ENCODE measurements at regions not wholly inside any gene's neighbourhood (a gene's known extent, or its start where the extent isn't known, plus 50 kb on each side); places are given as distances from the start of the nearest gene placed in this dataset.

- in situ Hi-C loops (cut with MboI), result no loop called here
- no peak overlapping the region for H3K9ac ChIP-seq
- TF ChIP-seq EZH2 (IDR thresholded peaks at IDR 0.05; ENCODE audit: insufficient read depth, poor library complexity, severe bottlenecking) (no peak), EZH2phosphoT487 (IDR thresholded peaks at IDR 0.05; ENCODE audit: insufficient read depth, low read depth) (no peak)
- H3F3A ChIP-seq (ENCODE audit: insufficient read depth), result no peaks in the 10 kb centered on the region
- H3K9me2 ChIP-seq (ENCODE audit: insufficient read depth), result no peaks in the 10 kb centered on the region
- H3K4me1 ChIP-seq (ENCODE audit: insufficient read depth), result no peaks in the 10 kb centered on the region
- H3K4me3 ChIP-seq, result no peak overlapping the region
- no peak for DNase-seq
- no peaks in the 10 kb centered on the region for H3K36me3 ChIP-seq (ENCODE audit: low read depth)
- 27 to 29% methylated on average over 5 of the region's 5 CpGs for WGBS, 2 experiments (ENCODE audit: low coverage in 1 of 2, low lambda C conversion rate in 2 of 2, missing lambda C conversion rate in 2 of 2)
- no peaks in the 10 kb centered on the region for H3K9me3 ChIP-seq (ENCODE audit: low read depth)
- H2AFZ ChIP-seq, result no peak overlapping the region
- H3K4me2 ChIP-seq (ENCODE audit: unreplicated experiment), result no peak overlapping the region
- H4K20me1 ChIP-seq (ENCODE audit: insufficient read depth), result no peaks in the 10 kb centered on the region
- H3K79me2 ChIP-seq (ENCODE audit: insufficient read depth), result no peaks in the 10 kb centered on the region
- no peaks in the 10 kb centered on the region for H3K27me3 ChIP-seq (replicated peaks; ENCODE audit: insufficient read depth)
- no peak overlapping the region for H3K27ac ChIP-seq
Observed at GRCh38 chr14:36430662-36431084, 89.4 kb downstream of the NKX2-1 start.

GRCh38 chr14:36430169-36430568 is 89.9 kb downstream of the NKX2-1 start:
- no peaks in the 10 kb centered on the region for H3K36me3 ChIP-seq (ENCODE audit: low read depth)
- no peak overlapping the region for H3K4me3 ChIP-seq
- no peaks in the 10 kb centered on the region for H3K9me2 ChIP-seq (ENCODE audit: insufficient read depth)
- no peaks in the 10 kb centered on the region for H3F3A ChIP-seq (ENCODE audit: insufficient read depth)
- H3K9me3 ChIP-seq (ENCODE audit: low read depth), result no peaks in the 10 kb centered on the region
- H3K4me2 ChIP-seq (ENCODE audit: unreplicated experiment), result no peak overlapping the region
- no peaks in the 10 kb centered on the region for H3K27me3 ChIP-seq (replicated peaks; ENCODE audit: insufficient read depth)
- in situ Hi-C loops (cut with MboI), result no loop called here
- H2AFZ ChIP-seq, result no peak overlapping the region
- TF ChIP-seq EZH2phosphoT487 (IDR thresholded peaks at IDR 0.05; ENCODE audit: insufficient read depth, low read depth) (no peak), EZH2 (IDR thresholded peaks at IDR 0.05; ENCODE audit: insufficient read depth, poor library complexity, severe bottlenecking) (no peak)
- H3K27ac ChIP-seq, result no peak overlapping the region
- H3K4me1 ChIP-seq (ENCODE audit: insufficient read depth), result no peaks in the 10 kb centered on the region
- no peaks in the 10 kb centered on the region for H3K79me2 ChIP-seq (ENCODE audit: insufficient read depth)
- DNase-seq, result no peak
- H3K9ac ChIP-seq, result no peak overlapping the region
- WGBS, 2 experiments (ENCODE audit: low coverage in 1 of 2, low lambda C conversion rate in 2 of 2, missing lambda C conversion rate in 2 of 2), result 47 to 55% methylated on average over 4 of the region's 4 CpGs
- H4K20me1 ChIP-seq (ENCODE audit: insufficient read depth), result no peaks in the 10 kb centered on the region

- Histone ChIP-seq H3K9me3 (ENCODE audit: low read depth) (no peaks in the 10 kb centered on the region), H4K20me1 (ENCODE audit: insufficient read depth) (no peaks in the 10 kb centered on the region), H3K4me2 (ENCODE audit: unreplicated experiment) (no peak overlapping the region), H3K4me3 (no peak overlapping the region), H2AFZ (no peak overlapping the region), H3K79me2 (ENCODE audit: insufficient read depth) (no peaks in the 10 kb centered on the region), H3K9me2 (ENCODE audit: insufficient read depth) (no peaks in the 10 kb centered on the region), H3K27me3 (replicated peaks; ENCODE audit: insufficient read depth) (no peaks in the 10 kb centered on the region), H3K9ac (no peak overlapping the region), H3K4me1 (ENCODE audit: insufficient read depth) (no peaks in the 10 kb centered on the region), H3F3A (ENCODE audit: insufficient read depth) (no peaks in the 10 kb centered on the region), H3K36me3 (ENCODE audit: low read depth) (no peaks in the 10 kb centered on the region), H3K27ac (no peak overlapping the region)
- in situ Hi-C loops (cut with MboI), result no loop called here
- DNase-seq, result no peak
- TF ChIP-seq EZH2 (IDR thresholded peaks at IDR 0.05; ENCODE audit: insufficient read depth, poor library complexity, severe bottlenecking) (no peak), EZH2phosphoT487 (IDR thresholded peaks at IDR 0.05; ENCODE audit: insufficient read depth, low read depth) (no peak)
- WGBS, 2 experiments (ENCODE audit: low coverage in 1 of 2, low lambda C conversion rate in 2 of 2, missing lambda C conversion rate in 2 of 2), result 17 to 31% methylated on average over 2 of the region's 2 CpGs
Observed at GRCh38 chr14:36429692-36430091, 90.3 kb downstream of the NKX2-1 start.

GRCh38 chr14:36428350-36428749 is 91.7 kb downstream of the NKX2-1 start:
- no peak overlapping the region for H3K9ac ChIP-seq
- no peak overlapping the region for H3K4me2 ChIP-seq (ENCODE audit: unreplicated experiment)
- no peak overlapping the region for H3K4me3 ChIP-seq
- in situ Hi-C loops (cut with MboI), result no loop called here
- 36 to 37% methylated on average over 6 of the region's 6 CpGs for whole genome bisulfite sequencing, 2 experiments (ENCODE audit: low coverage in 1 of 2, low lambda C conversion rate in 2 of 2, missing lambda C conversion rate in 2 of 2)
- no peak for DNase-seq
- no peaks in the 10 kb centered on the region for H4K20me1 ChIP-seq (ENCODE audit: insufficient read depth)
- H3K27ac ChIP-seq, result no peak overlapping the region
- no peaks in the 10 kb centered on the region for H3K9me3 ChIP-seq (ENCODE audit: low read depth)
- H3F3A ChIP-seq (ENCODE audit: insufficient read depth), result no peaks in the 10 kb centered on the region
- no peaks in the 10 kb centered on the region for H3K79me2 ChIP-seq (ENCODE audit: insufficient read depth)
- no peaks in the 10 kb centered on the region for H3K4me1 ChIP-seq (ENCODE audit: insufficient read depth)
- TF ChIP-seq EZH2phosphoT487 (IDR thresholded peaks at IDR 0.05; ENCODE audit: insufficient read depth, low read depth) (no peak), EZH2 (IDR thresholded peaks at IDR 0.05; ENCODE audit: insufficient read depth, poor library complexity, severe bottlenecking) (no peak)
- H3K9me2 ChIP-seq (ENCODE audit: insufficient read depth), result no peaks in the 10 kb centered on the region
- H3K36me3 ChIP-seq (ENCODE audit: low read depth), result no peaks in the 10 kb centered on the region
- H3K27me3 ChIP-seq (replicated peaks; ENCODE audit: insufficient read depth), result no peaks in the 10 kb centered on the region
- no peak overlapping the region for H2AFZ ChIP-seq

GRCh38 chr14:36426836-36427235 is 93.2 kb downstream of the NKX2-1 start:
- Histone ChIP-seq H3K27me3 (replicated peaks; ENCODE audit: insufficient read depth) (no peaks in the 10 kb centered on the region), H4K20me1 (ENCODE audit: insufficient read depth) (no peaks in the 10 kb centered on the region), H3K9me3 (ENCODE audit: low read depth) (no peaks in the 10 kb centered on the region), H3K4me1 (ENCODE audit: insufficient read depth) (no peaks in the 10 kb centered on the region), H3F3A (ENCODE audit: insufficient read depth) (no peaks in the 10 kb centered on the region), H3K36me3 (ENCODE audit: low read depth) (no peaks in the 10 kb centered on the region), H3K4me3 (no peak overlapping the region), H3K9ac (no peak overlapping the region), H3K79me2 (ENCODE audit: insufficient read depth) (no peaks in the 10 kb centered on the region), H2AFZ (no peak overlapping the region), H3K27ac (no peak overlapping the region), H3K4me2 (ENCODE audit: unreplicated experiment) (no peak overlapping the region), H3K9me2 (ENCODE audit: insufficient read depth) (no peaks in the 10 kb centered on the region)
- in situ Hi-C loops (cut with MboI), result no loop called here
- WGBS, 2 experiments (ENCODE audit: low coverage in 1 of 2, low lambda C conversion rate in 2 of 2, missing lambda C conversion rate in 2 of 2), result 6 to 12% methylated on average over 1 of the region's 1 CpG
- TF ChIP-seq EZH2 (IDR thresholded peaks at IDR 0.05; ENCODE audit: insufficient read depth, poor library complexity, severe bottlenecking), result no peak
- TF ChIP-seq EZH2phosphoT487 (IDR thresholded peaks at IDR 0.05; ENCODE audit: insufficient read depth, low read depth), result no peak
- no peak for DNase-seq
